ENCODE measurements at regions not wholly inside any gene's neighbourhood (a gene's known extent, or its start where the extent isn't known, plus 50 kb on each side); places are given as distances from the start of the nearest gene placed in this dataset.

- no peaks in the 10 kb centered on the region for H3K79me1 ChIP-seq (ENCODE audit: insufficient read depth, low read depth, low read length, poor library complexity, severe bottlenecking)
- H4K8ac ChIP-seq (replicated peaks; ENCODE audit: insufficient read length, low read depth, low read length), result no peak overlapping the region
- no peak overlapping the region for H3K56ac ChIP-seq (ENCODE audit: insufficient read length, low read depth, low read length)
- no peaks in the 10 kb centered on the region for H3K9me3 ChIP-seq (ENCODE audit: control insufficient read depth, low read depth, low read length)
- no peak overlapping the region for H2BK12ac ChIP-seq (ENCODE audit: insufficient read length, low read depth, low read length)
- Mint-ChIP-seq H3K4me3 (no peak overlapping the region; a peak in 1 of 5 replicates), H3K4me1 (peaks cover 33 to 45% of the 10 kb centered on the region in 2 experiments), H3K9me3 (peaks cover 4 to 6% of the 10 kb centered on the region in 2 experiments; a peak in 3 of 5 replicates), H3K27me3 (ENCODE audit: low read depth) (no peaks in the 10 kb centered on the region; the same call in 1 of the 2 replicates), H3K36me3 (ENCODE audit: insufficient read depth in 1 of 3, low read depth in 3 of 3) (peaks cover 4 to 8% (median 4%) of the 10 kb centered on the region in 3 experiments; a peak in 6 of 7 replicates), H3K27ac (peak overlapping the region; percentile 63 to 96 (median 65); a peak in 6 of 7 replicates)
- H2BK15ac ChIP-seq (ENCODE audit: low read depth, low read length), result no peak overlapping the region
- no peaks in the 10 kb centered on the region for H3K27me3 ChIP-seq (ENCODE audit: insufficient read depth, low read length)
- H2BK120ac ChIP-seq (ENCODE audit: low read depth, low read length, poor library complexity, severe bottlenecking), result no peak overlapping the region
- no peak overlapping the region for H3K14ac ChIP-seq (ENCODE audit: insufficient read depth, low read length)
- H3K9ac ChIP-seq (ENCODE audit: extremely low read depth, insufficient read length, low read length), result no peak overlapping the region
- no peaks in the 10 kb centered on the region for H3K79me2 ChIP-seq (ENCODE audit: insufficient read depth, low read length)
- H2AK5ac ChIP-seq (ENCODE audit: insufficient read length, low read length), result no peak overlapping the region
- H3K18ac ChIP-seq (ENCODE audit: insufficient read length, low read depth, low read length), result no peak overlapping the region
- no peak overlapping the region for H3K4me2 ChIP-seq (ENCODE audit: insufficient read depth, insufficient read length, low read length)
- no peak overlapping the region for H2BK5ac ChIP-seq (ENCODE audit: insufficient read length, low read length)
- no peak overlapping the region for H3K27ac ChIP-seq (ENCODE audit: insufficient read length, low read depth, low read length)
- no peak overlapping the region for H4K5ac ChIP-seq (ENCODE audit: insufficient read length, low read depth, low read length)
- H2AFZ ChIP-seq (ENCODE audit: low read length), result no peak overlapping the region
- no peak overlapping the region for H2BK20ac ChIP-seq (ENCODE audit: low read depth, low read length, poor library complexity, severe bottlenecking)
- H3K4ac ChIP-seq (ENCODE audit: low read depth, low read length), result no peak overlapping the region
- H4K20me1 ChIP-seq (ENCODE audit: control insufficient read depth, insufficient read depth, insufficient read length), result no peaks in the 10 kb centered on the region
- DNase-seq, result no peak
- no peak overlapping the region for H3T11ph ChIP-seq (ENCODE audit: low read length)
- no peaks in the 10 kb centered on the region for H3K23me2 ChIP-seq (ENCODE audit: insufficient read length, low read depth, low read length, poor library complexity, severe bottlenecking)
- TF ChIP-seq, protein P1, sequence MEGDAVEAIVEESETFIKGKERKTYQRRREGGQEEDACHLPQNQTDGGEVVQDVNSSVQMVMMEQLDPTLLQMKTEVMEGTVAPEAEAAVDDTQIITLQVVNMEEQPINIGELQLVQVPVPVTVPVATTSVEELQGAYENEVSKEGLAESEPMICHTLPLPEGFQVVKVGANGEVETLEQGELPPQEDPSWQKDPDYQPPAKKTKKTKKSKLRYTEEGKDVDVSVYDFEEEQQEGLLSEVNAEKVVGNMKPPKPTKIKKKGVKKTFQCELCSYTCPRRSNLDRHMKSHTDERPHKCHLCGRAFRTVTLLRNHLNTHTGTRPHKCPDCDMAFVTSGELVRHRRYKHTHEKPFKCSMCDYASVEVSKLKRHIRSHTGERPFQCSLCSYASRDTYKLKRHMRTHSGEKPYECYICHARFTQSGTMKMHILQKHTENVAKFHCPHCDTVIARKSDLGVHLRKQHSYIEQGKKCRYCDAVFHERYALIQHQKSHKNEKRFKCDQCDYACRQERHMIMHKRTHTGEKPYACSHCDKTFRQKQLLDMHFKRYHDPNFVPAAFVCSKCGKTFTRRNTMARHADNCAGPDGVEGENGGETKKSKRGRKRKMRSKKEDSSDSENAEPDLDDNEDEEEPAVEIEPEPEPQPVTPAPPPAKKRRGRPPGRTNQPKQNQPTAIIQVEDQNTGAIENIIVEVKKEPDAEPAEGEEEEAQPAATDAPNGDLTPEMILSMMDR (conservative IDR thresholded peaks at IDR 0.05), result no peak
- no peak overlapping the region for H4K91ac ChIP-seq (ENCODE audit: insufficient read length, low read depth, low read length)
- H3K23ac ChIP-seq (ENCODE audit: insufficient read length, low read depth, low read length), result no peak overlapping the region
- peaks cover 6% of the 10 kb centered on the region; the same call in 1 of the 2 replicates for H3K4me1 ChIP-seq (ENCODE audit: insufficient read depth, low read length)
Observed at GRCh38 chr6:48567016-48567415, 456.0 kb upstream of the PTCHD4 start.

Measured in H9 (cell line).